Stimulated activated naive B cell treated with anti-CD40 and anti-IgM and Interleukin-4, amounts not matched to agents 10 μg/mL and 1 μg/mL and 100 μg/mL, for 72 hours (primary cell): ENCODE measurements at regions not wholly inside any gene's neighbourhood (a gene's known extent, or its start where the extent isn't known, plus 50 kb on each side); places are given as distances from the start of the nearest gene placed in this dataset.
"Not testable (repeated sequence)": the region's sequence is repeated elsewhere in the genome, so short reads cannot be mapped to it uniquely, and the experiment has no call there.

ENCODE experiments used
- ATAC-seq, 2 donors: fragments of 150-1000 bp; cut with Tn5 transposase; replicated peaks; 2 replicates each; pipeline ENCODE4 v1.10.0; 2021; ENCODE audit warnings: moderate library complexity in 1 of 2
- DNase-seq: peaks from one replicate; pipeline ENCODE4 v3.0.0; 2021
- H3K27ac Mint-ChIP-seq: one replicate; pipeline ENCODE4 v1.8.0; 2022; ENCODE audit warnings: mild to moderate bottlenecking, mixed read lengths
- H3K27me3 Mint-ChIP-seq, 2 donors: one replicate each; pipeline ENCODE4 v1.8.0; 2022; ENCODE audit warnings: mixed read lengths in 2 of 2
- H3K36me3 Mint-ChIP-seq, 2 donors: one replicate each; pipeline ENCODE4 v1.8.0; 2022; ENCODE audit warnings: mixed read lengths in 2 of 2, mild to moderate bottlenecking in 1 of 2
- H3K4me1 Mint-ChIP-seq, 2 donors: one replicate each; pipeline ENCODE4 v1.8.0; 2022; ENCODE audit warnings: mixed read lengths in 2 of 2, mild to moderate bottlenecking in 1 of 2
- H3K4me3 Mint-ChIP-seq, 2 donors: one replicate each; pipeline ENCODE4 v1.8.0; 2022; ENCODE audit warnings: mild to moderate bottlenecking in 2 of 2, mixed read lengths in 2 of 2, moderate library complexity in 1 of 2
- H3K9me3 Mint-ChIP-seq, 2 donors: one replicate each; pipeline ENCODE4 v1.8.0; 2022; ENCODE audit warnings: mixed read lengths in 2 of 2, mild to moderate bottlenecking in 1 of 2

DNA sequence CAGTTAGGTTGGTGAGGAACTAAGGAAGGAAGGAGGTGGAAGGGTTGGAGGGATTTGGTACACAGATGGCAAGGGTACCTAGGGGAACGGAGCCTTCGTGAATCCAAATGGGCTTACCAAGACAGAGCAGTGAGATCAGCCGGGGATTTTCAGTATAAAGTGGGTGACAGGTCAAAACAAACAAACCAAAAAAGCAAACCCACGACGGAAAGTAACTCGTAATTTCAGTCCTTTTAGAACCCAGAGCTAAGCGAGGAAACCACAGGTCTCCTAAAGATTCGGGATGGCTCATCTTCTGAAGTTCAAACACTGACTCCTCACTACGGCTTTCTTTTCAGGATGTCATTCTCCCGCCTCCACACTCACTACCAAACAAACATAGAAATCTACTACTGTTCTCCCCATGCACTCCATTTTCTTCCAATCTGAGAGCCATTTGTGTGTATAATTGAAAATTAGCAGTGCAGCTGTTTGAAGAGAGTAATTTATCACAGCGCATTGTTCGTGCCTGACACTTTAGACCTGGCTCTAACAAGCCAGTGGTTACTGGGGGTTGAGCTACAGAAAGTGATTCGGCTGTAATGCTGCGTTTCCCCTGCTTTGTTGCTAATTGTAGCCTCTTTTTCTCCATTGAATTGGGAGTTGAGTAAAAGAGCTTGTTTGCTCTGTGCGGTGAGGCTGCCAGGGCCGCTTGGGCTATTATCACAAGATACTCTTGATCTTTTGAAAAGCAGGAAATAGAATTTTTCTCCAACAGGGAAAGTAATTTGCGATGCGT is 64.7 kb upstream of the CCDC39 start:
- Mint-ChIP-seq H3K27me3 (no peaks in the 10 kb centered on the region), H3K36me3 (no peaks in the 10 kb centered on the region), H3K4me3 (no peak overlapping the region), H3K4me1 (no peaks in the 10 kb centered on the region), H3K27ac (no peak overlapping the region), H3K9me3 (no peaks in the 10 kb centered on the region)
- DNase-seq, result no peak
- no peak for ATAC-seq

DNA sequence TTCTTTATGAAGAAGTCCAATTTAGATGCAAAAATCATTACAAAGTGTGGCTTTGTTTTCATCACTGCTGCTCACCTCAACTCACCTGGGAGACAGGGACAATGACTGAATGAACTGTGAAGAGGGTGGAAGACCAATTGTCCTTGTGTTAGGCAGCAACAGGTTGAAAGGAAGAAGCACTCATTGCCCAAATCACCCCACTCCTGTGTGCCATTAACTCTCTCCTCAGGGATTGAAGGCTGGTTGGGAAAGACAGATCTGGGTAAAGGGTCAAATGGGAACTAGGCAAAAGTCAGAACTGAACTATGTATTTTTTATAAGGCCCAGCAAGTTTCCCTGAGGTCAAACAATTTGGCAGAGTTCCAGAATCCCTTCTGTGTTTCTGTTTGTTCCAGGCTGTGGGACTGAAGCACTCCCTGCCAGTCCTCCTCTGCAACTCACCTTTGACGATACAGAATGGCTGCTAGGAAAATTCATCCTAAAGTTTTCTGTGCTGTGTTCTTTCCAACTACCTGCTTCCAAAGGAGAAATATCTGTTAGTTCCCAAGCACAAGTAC is 68.6 kb upstream of the CCDC39 start:
- Mint-ChIP-seq H3K36me3 (no peaks in the 10 kb centered on the region), H3K27ac (no peak overlapping the region), H3K9me3 (no peaks in the 10 kb centered on the region), H3K27me3 (no peaks in the 10 kb centered on the region), H3K4me1 (no peaks in the 10 kb centered on the region), H3K4me3 (no peak overlapping the region)
- no peak for DNase-seq
- ATAC-seq, result no peak

DNA sequence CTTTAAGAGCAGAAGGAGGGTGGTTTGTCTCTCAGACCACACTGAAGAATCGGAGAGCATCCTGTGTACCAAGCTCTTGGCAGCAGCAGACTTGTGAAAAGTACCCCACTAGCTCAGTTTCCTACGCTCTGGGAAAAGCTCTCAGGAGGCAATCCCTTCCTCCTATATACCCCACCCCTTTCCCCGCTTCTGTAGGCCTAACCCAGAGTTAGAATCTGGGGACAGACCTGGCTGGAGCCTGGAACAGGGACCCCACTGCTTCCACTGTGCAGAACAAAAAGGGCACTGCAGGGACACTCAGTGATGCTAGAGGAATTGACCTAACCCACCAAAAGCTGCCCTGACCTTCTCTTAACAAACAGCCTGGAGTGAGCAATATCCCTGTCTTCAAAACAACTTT is 70.0 kb upstream of the CCDC39 start:
- no peak overlapping the region for H3K27ac Mint-ChIP-seq
- no peak for DNase-seq
- H3K36me3 Mint-ChIP-seq, result no peaks in the 10 kb centered on the region

DNA sequence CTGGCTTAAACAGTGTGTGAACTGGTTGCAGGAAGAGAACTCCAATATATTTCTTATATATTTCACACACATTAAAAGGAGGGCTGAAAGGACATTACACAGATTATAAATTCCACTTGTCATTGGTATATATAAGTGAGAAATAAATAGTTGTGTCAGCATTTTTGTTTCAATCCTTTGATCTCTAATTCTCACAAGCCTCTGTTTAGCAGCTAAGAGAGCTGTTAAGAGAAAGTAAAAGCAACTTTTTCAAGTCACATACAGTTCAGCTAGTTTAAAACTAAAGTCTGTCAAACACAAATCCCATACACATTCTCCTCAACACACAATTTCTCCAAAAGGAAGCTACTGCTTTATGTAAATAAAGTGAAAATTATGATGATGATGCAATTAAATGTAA is 70.5 kb upstream of the CCDC39 start:
- Mint-ChIP-seq H3K27me3 (no peaks in the 10 kb centered on the region), H3K4me3 (no peak overlapping the region), H3K27ac (no peak overlapping the region), H3K9me3 (no peaks in the 10 kb centered on the region), H3K4me1 (no peaks in the 10 kb centered on the region), H3K36me3 (no peaks in the 10 kb centered on the region)
- no peak for DNase-seq
- ATAC-seq, result no peak

More for the DNA sequence above, 70.0 kb upstream of the CCDC39 start:
- Mint-ChIP-seq H3K4me1 (no peaks in the 10 kb centered on the region), H3K4me3 (no peak overlapping the region), H3K9me3 (no peaks in the 10 kb centered on the region), H3K27me3 (no peaks in the 10 kb centered on the region)
- no peak for ATAC-seq

DNA sequence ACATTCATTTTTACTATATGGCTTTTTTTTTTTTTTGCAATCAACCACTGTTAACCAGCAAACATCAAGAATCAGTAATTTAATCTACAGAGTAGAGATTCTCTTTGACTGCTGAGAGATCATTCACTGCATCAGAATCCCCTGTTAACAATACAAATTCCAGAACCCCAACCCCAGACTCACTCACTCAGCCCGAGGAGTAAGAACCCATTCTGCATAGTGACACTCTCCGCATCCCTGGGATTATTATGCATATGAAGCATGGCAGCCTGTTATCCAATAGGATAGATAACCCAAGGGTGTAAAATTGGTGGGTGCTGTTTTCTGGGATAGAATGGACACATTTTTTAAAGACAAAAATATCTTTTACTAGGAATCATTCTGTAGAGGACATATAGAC is 76.3 kb upstream of the CCDC39 start:
- no peak for ATAC-seq
- Mint-ChIP-seq H3K36me3 (no peaks in the 10 kb centered on the region), H3K4me3 (no peak overlapping the region), H3K9me3 (peaks cover 0 to 2% of the 10 kb centered on the region in 2 donors), H3K27ac (no peak overlapping the region), H3K27me3 (no peaks in the 10 kb centered on the region), H3K4me1 (no peaks in the 10 kb centered on the region)
- no peak for DNase-seq

DNA sequence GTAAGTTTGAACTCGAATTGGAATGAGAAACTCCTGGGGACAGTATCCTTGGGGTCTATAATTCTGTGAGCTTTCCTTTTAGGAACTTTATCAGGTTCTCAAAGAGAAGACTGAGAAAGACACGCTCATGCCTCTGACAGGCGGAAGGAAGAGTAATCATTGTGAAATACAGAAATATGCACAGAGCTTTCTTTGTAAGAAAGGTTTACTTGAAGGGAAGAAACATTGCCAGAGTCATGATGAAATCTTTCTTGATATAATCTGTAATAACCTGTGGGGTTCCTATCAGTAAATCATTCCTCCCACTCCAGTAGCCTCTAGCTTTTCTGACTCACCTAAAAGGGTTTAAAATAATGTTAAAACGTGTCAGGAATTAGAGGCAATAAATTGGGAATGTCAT is 83.6 kb upstream of the CCDC39 start:
- Mint-ChIP-seq H3K27me3 (no peaks in the 10 kb centered on the region), H3K4me3 (no peak overlapping the region), H3K36me3 (no peaks in the 10 kb centered on the region), H3K4me1 (no peaks in the 10 kb centered on the region), H3K27ac (no peak overlapping the region), H3K9me3 (peaks cover 5 to 8% of the 10 kb centered on the region in 2 donors)
- ATAC-seq (no peak), DNase-seq (no peak)

DNA sequence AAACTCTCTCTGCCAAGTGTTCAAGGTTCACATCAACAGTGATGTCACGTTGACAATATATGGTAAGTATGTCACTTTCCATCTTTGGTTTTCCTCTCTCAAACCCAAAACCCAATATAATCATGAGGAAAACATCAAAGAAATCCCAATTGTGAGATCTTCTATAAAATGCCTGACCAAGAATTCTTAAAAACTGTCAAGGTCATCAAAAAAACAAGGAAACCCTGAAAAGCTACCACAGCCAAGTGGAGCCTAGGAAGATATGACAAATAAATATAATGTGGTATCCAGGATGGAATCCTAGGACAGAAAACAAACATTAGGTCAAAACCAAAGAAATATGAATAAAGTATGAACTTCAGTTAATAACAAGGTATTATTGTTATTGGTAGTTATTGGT is 85.2 kb upstream of the CCDC39 start:
- ATAC-seq (no peak), DNase-seq (no peak)
- H3K4me3 Mint-ChIP-seq, result no peak overlapping the region
- no peak overlapping the region for H3K27ac Mint-ChIP-seq
- no peaks in the 10 kb centered on the region for H3K4me1 Mint-ChIP-seq
- H3K36me3 Mint-ChIP-seq, result no peaks in the 10 kb centered on the region
- no peaks in the 10 kb centered on the region for H3K27me3 Mint-ChIP-seq
- peaks cover 5 to 6% of the 10 kb centered on the region in 2 donors for H3K9me3 Mint-ChIP-seq

DNA sequence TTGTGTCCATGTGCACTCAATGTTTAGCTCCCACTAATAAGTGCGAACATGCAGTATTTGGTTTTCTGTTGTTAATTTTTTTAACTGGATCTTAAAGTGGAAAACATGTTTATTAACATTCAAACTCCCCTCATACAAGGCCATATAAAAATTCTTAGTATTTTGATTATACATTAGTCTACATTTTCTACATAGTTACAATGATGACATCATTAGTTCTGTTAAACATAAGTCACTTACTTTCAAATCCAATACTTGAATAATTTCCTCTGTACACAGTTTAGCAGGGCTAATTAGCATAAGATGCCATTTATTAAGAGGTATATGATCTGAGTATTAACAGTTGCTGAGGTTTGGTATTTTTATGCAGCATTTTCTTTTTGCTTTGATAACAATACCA is 91.3 kb upstream of the CCDC39 start:
- Mint-ChIP-seq H3K36me3 (no peaks in the 10 kb centered on the region), H3K9me3 (peaks cover 13 to 17% of the 10 kb centered on the region in 2 donors), H3K27ac (no peak overlapping the region), H3K27me3 (no peaks in the 10 kb centered on the region), H3K4me1 (no peaks in the 10 kb centered on the region), H3K4me3 (no peak overlapping the region)
- no peak for DNase-seq
- no peak for ATAC-seq

DNA sequence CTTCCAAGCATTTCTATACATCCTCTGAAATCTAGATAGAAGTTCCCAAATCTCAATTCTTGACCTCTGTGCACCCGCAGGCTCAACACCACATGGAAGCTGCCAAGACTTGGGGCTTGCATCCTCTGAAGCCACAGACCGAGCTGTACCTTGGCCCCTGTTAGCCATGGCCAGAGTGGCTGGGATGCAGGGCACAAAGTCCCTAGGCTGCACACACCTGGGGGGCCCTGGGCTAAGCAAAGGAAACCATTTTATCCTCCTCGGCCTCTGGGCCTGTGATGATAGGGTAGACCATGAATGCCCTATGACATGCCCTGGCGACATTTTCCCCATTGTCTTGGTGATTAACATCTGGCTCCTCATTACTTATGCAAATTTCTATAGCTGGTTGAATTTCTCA is 97.1 kb upstream of the CCDC39 start:
- Mint-ChIP-seq H3K27ac (no peak overlapping the region), H3K9me3 (peaks cover 40 to 42% of the 10 kb centered on the region in 2 donors), H3K4me1 (no peaks in the 10 kb centered on the region), H3K27me3 (no peaks in the 10 kb centered on the region), H3K36me3 (no peaks in the 10 kb centered on the region), H3K4me3 (no peak overlapping the region)
- DNase-seq (no peak), ATAC-seq (no peak)

DNA sequence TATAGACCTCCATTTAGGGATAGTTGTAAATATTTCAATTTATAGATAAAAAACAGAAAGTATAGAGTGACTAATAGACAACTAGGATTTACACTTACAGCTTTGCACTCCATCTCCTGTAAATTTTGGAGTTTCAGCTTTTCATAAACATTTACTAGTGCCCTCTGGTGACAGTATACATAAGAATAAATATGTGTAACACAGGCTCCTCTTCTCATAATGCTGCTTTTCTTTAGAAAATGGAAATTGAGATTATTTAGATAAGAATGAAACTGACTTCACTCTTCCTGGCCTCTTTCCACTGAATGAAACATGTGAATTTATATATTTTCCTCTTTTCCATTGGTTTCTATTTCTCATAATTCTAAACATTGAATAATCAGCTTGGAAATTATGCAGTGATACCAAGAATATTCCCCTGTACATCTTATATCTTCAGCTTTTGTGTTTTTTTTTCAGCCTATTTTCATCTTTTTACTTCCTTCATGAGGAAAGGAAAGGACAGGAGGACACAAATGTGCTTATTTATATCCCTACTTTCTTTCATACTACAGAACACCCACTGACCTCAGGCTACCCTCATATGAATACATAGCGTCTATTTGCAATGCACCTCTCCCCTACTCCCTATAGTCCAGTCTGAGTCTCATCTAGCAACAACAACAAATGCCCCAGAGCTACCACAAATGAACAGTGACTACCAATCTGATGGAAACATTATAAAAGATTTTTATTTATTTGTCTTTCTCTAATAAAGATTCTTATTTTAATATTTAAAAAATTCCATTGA is 103.1 kb upstream of the CCDC39 start:
- DNase-seq, result no peak
- no peaks in the 10 kb centered on the region for H3K27me3 Mint-ChIP-seq
- no peak overlapping the region for H3K27ac Mint-ChIP-seq
- ATAC-seq, result no peak
- H3K9me3 Mint-ChIP-seq, result peaks cover 20 to 22% of the 10 kb centered on the region in 2 donors
- no peak overlapping the region for H3K4me3 Mint-ChIP-seq
- no peaks in the 10 kb centered on the region for H3K4me1 Mint-ChIP-seq
- no peaks in the 10 kb centered on the region for H3K36me3 Mint-ChIP-seq

DNA sequence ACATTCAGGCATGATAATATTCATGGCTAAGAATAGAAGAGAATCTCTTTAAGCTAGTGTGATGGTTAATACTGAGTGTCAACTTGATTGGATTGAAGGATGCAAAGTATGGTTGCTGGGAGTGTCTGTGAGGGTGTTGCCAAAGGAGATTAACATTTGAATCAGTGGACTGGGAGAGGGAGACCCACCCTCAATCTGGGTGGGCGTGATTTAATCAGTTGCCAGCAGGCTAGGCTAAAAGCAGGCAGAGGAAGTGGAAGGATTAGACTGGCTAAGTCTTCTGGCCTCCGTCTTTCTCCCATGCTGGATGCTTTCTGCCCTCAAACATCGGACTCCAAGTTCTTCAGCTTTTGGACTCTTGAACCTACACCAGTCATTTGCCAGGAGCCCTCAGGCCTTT is 106.9 kb upstream of the CCDC39 start:
- H3K27me3 Mint-ChIP-seq, DNase-seq, H3K36me3 Mint-ChIP-seq, H3K9me3 Mint-ChIP-seq, H3K4me3 Mint-ChIP-seq, H3K4me1 Mint-ChIP-seq, H3K27ac Mint-ChIP-seq, ATAC-seq: not testable (repeated sequence)

DNA sequence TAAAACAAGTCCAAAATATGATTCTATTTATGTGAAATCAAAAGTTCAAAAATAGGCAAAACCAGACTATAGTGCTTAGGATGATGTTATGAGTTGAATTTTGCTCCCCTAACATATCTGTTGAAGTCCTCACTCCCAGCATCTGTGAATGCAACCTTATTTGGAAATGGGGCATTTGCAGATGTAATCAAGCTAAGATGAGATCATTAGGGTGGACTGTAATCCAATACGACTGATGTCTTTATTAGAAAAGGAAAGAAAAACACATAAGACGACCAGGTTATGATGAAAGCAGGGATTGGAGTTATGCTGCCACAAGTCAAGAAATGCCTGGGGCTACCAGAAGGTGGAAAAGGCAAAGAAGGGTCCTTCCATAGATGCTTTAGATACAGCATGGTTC is 110.5 kb upstream of the CCDC39 start:
- Mint-ChIP-seq H3K27me3 (no peaks in the 10 kb centered on the region), H3K9me3 (peaks cover 0 to 5% of the 10 kb centered on the region in 2 donors), H3K36me3 (no peaks in the 10 kb centered on the region), H3K27ac (no peak overlapping the region), H3K4me3 (no peak overlapping the region), H3K4me1 (no peaks in the 10 kb centered on the region)
- DNase-seq, result no peak
- no peak for ATAC-seq

DNA sequence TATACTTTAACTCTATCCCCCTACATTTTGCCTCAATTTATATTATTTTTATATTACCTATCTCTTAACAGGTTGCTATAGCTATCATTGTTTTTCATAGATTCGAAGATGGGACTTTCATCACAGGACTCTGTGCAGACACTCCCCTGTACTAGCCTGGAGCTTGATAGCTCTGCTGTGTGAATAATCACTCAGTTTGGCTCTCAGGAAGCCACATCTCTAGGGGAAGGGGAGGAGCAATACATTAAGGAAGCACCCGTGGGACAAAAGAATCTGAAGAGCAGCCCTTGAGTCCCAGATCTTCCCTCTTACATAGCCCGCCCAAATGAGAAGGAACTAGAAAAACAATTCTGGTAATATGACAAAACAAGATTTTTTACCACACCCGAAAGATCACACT is 114.3 kb upstream of the FXR1 start:
- Mint-ChIP-seq H3K27me3 (peaks cover 6 to 12% of the 10 kb centered on the region in 2 donors), H3K4me1 (no peaks in the 10 kb centered on the region), H3K36me3 (no peaks in the 10 kb centered on the region), H3K4me3 (no peak overlapping the region), H3K9me3 (peaks cover 1 to 8% of the 10 kb centered on the region in 2 donors), H3K27ac (no peak overlapping the region)
- ATAC-seq (no peak), DNase-seq (no peak)

DNA sequence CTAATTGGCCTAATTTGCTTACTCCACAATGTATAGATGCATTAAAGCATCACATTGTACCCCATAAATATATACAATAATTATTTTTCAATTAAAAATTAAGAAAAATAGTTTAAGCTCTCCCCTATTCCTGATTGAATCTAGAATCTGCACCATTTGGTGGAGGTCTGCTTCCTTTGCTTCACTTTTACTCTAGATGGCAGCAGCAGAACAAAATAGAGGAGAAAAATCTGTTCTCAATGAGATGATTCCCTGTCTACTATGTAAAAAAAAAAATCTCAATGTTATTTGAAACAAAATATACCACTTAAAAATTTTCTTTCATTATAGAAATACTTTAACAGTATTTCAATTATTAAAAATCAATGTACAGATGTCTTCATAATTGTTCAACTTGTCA is 109.6 kb upstream of the FXR1 start:
- H3K4me1 Mint-ChIP-seq, result no peaks in the 10 kb centered on the region
- H3K36me3 Mint-ChIP-seq, result no peaks in the 10 kb centered on the region
- no peaks in the 10 kb centered on the region for H3K9me3 Mint-ChIP-seq
- no peak overlapping the region for H3K4me3 Mint-ChIP-seq
- no peak for ATAC-seq
- H3K27ac Mint-ChIP-seq, result no peak overlapping the region
- no peak for DNase-seq
- peaks cover 0 to 5% of the 10 kb centered on the region in 2 donors for H3K27me3 Mint-ChIP-seq

DNA sequence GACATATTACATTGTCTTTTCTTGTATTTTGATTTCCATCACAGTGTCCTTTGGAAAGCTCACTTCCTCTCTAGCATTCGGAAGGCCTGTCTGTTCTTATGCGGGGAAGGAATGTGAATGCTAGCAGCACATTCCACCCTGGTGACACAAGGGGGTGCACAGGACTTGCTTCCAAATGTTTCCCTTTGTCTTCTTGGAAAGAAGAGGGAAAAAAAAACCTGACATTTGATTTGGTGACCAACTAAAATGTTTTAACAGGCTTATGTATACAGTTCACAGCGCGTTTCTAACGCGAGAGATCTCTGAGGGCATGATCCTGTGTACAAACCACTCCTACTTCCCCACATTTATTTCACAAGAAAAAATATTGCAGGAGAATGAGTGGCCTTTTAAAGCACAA is 107.6 kb upstream of the FXR1 start:
- no peaks in the 10 kb centered on the region for H3K9me3 Mint-ChIP-seq
- H3K36me3 Mint-ChIP-seq, result no peaks in the 10 kb centered on the region
- ATAC-seq (no peak), DNase-seq (no peak)
- no peak overlapping the region for H3K27ac Mint-ChIP-seq
- H3K4me1 Mint-ChIP-seq, result no peaks in the 10 kb centered on the region
- H3K4me3 Mint-ChIP-seq, result no peak overlapping the region
- H3K27me3 Mint-ChIP-seq, result no peaks in the 10 kb centered on the region
